Stimulated activated naive CD8-positive, alpha-beta T cell treated with anti-CD3 and anti-CD28 coated beads, Interleukin-15, Interleukin-2, amounts not matched to agents 100 ng/mL and 50 ng/mL, for 24 hours (primary cell): ENCODE measurements at regions not wholly inside any gene's neighbourhood (a gene's known extent, or its start where the extent isn't known, plus 50 kb on each side); places are given as distances from the start of the nearest gene placed in this dataset.

ENCODE experiments used
- H3K27ac Mint-ChIP-seq: one replicate; pipeline ENCODE4 v1.8.0; 2021; ENCODE audit warnings: mild to moderate bottlenecking, mixed read lengths
- H3K27me3 Mint-ChIP-seq: one replicate; pipeline ENCODE4 v1.8.0; 2021; ENCODE audit warnings: mixed read lengths
- H3K36me3 Mint-ChIP-seq: one replicate; pipeline ENCODE4 v1.8.0; 2021; ENCODE audit warnings: low read depth, mixed read lengths
- H3K4me1 Mint-ChIP-seq: one replicate; pipeline ENCODE4 v1.8.0; 2021; ENCODE audit warnings: low read depth, mixed read lengths
- H3K4me3 Mint-ChIP-seq: one replicate; pipeline ENCODE4 v1.8.0; 2021; ENCODE audit warnings: mild to moderate bottlenecking, mixed read lengths
- H3K9me3 Mint-ChIP-seq: one replicate; pipeline ENCODE4 v1.8.0; 2021; ENCODE audit warnings: mixed read lengths

DNA sequence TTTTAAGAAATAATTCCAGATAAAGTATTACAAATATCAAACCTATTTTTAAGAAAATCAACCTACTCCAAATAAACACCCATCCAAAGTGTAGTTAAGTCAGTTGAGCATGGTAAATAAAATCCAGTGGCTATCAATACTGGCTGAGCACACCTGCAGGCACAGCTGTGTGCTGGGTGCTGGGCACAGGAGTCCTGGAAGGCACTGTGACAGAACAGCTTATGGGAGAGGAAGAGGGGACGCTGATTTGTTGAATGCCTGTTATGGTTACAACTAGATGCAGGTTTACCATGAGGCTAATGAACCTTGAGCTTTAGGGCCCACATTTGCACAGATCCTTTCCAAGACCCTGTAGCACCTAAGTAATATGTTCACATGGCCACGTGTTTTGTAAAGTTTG is 202.7 kb downstream of the MTX2 start:
- peaks cover 37% of the 10 kb centered on the region for H3K4me1 Mint-ChIP-seq
- H3K27ac Mint-ChIP-seq, result no peak overlapping the region
- H3K36me3 Mint-ChIP-seq, result no peaks in the 10 kb centered on the region
- no peaks in the 10 kb centered on the region for H3K9me3 Mint-ChIP-seq
- peaks cover 16% of the 10 kb centered on the region for H3K27me3 Mint-ChIP-seq
- H3K4me3 Mint-ChIP-seq, result no peak overlapping the region

DNA sequence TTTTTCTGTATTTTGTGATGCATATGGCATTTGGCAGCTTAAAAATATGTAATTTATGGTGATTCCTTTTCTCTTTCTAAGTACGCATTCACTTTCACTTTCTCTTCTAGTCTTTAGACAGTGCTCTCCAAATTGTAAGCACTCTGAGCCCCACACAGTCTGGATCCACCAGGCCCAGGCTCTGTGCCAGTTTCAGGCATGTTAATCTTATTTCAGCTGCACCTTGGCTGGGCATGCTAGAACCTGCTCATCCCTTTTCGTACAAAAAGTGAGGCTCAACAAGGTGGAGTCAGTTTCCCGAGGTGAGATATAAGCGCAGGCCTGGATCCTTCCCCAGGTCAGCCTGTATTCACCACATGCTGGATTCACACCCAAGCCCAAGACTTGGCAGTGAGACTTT is 203.9 kb downstream of the MTX2 start:
- Mint-ChIP-seq H3K36me3 (no peaks in the 10 kb centered on the region), H3K27me3 (peaks cover 12% of the 10 kb centered on the region), H3K27ac (peak overlapping the region; percentile 19), H3K9me3 (no peaks in the 10 kb centered on the region), H3K4me1 (peaks cover 37% of the 10 kb centered on the region), H3K4me3 (peak overlapping the region; percentile 34)

DNA sequence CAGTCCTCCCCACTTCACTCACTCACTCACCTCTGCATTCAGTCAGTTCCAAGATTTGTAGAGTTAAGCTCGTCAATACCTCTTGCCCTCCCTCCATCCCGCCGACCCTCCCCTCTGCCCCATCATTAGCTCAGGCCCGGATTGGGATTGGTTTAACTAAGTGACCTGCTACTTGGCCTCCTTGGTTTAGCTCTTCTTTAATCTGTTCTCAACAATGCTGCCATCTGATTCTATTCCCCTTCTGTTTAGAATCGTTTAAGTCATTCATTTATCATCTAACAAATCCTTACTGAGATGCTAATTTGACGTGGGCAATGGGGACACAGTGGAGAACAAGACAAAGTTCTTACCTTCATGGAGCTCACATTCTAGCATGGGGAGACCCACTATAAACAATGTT is 204.6 kb downstream of the MTX2 start:
- Mint-ChIP-seq H3K4me1 (peaks cover 37% of the 10 kb centered on the region), H3K9me3 (no peaks in the 10 kb centered on the region), H3K36me3 (no peaks in the 10 kb centered on the region), H3K4me3 (no peak overlapping the region), H3K27ac (peak overlapping the region; percentile 12), H3K27me3 (peaks cover 6% of the 10 kb centered on the region)

DNA sequence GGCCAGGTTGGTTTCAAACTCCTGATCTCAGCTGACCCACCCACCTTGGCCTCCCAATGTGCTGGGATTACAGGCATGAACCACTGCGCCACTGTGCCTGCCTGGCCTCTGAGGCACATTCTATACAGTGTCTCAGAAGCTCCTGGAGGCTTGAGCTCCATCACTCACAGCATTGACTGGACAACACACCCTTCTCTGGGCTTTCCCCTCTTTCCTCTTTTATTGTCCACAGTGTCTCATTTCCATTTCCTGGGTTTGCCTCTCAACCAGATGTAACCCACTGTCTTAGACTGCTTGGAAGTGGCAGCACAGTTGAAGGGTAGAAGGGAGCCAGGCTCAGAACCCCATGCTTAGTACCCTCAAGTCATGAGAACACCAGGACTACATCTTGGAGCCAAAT is 208.1 kb downstream of the MTX2 start:
- H3K27ac Mint-ChIP-seq, result no peak overlapping the region
- peaks cover 17% of the 10 kb centered on the region for H3K4me1 Mint-ChIP-seq
- no peak overlapping the region for H3K4me3 Mint-ChIP-seq
- peaks cover 13% of the 10 kb centered on the region for H3K27me3 Mint-ChIP-seq
- no peaks in the 10 kb centered on the region for H3K36me3 Mint-ChIP-seq
- no peaks in the 10 kb centered on the region for H3K9me3 Mint-ChIP-seq

DNA sequence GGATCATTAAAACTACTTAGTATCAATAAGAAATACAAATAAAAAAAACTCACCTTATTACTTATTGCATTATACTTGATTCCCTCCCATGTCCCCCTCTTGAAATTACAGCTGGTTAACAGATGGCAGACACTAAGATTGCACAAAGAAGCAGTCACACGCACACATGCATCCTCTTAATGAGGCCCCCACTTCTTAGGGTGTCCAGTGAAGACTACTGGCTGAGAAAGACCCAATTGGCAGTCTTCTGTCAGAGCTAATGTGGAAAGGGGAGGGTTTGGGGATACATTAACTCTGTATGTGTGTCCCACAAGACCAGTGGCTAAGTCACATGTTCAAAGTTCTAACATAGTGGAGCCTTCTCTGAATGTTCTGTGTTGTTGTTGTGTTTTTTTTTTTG is 210.7 kb downstream of the MTX2 start:
- Mint-ChIP-seq H3K9me3 (no peaks in the 10 kb centered on the region), H3K27me3 (peaks cover 24% of the 10 kb centered on the region), H3K36me3 (no peaks in the 10 kb centered on the region), H3K4me1 (no peaks in the 10 kb centered on the region), H3K27ac (no peak overlapping the region), H3K4me3 (no peak overlapping the region)

DNA sequence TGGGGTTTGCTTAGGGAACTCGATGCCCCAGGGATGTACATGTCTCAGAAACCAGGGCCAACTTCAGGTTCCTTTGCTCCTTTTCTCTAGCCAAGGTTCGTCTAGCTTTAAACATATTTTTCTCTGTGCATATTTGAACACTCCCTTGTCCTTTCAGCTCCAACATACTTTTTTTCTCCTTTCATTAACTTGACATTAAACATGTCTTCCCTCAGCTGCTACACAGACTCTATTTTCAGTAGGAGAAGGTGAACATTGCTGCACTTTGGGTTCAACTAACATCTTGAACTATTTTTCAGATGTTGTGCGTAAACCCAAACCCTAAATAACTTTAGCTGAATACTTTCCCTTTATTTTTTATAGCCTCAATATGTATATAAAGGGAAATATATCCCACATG is 212.9 kb downstream of the MTX2 start:
- H3K36me3 Mint-ChIP-seq, result no peaks in the 10 kb centered on the region
- H3K9me3 Mint-ChIP-seq, result no peaks in the 10 kb centered on the region
- H3K4me1 Mint-ChIP-seq, result no peaks in the 10 kb centered on the region
- peaks cover 37% of the 10 kb centered on the region for H3K27me3 Mint-ChIP-seq
- no peak overlapping the region for H3K4me3 Mint-ChIP-seq
- no peak overlapping the region for H3K27ac Mint-ChIP-seq

DNA sequence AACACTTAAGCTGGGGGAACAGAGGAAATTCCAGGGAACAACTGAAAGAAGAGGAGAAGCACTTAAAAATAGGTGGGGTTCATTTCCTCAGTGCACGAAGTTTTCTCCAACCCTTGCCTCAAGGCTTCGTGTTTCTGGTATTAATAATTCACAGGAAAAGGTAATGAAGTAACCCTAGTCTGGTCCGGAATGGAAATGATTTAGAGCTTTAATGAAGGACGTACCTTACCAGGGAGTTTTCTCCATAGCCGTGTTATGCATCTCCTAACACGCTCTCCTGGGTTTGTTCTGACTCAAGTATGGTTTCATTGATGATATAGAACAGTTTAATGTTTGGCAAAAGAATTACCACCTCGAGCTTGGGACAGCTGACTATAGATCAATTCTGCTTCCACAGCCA is 214.2 kb downstream of the MTX2 start:
- no peak overlapping the region for H3K27ac Mint-ChIP-seq
- H3K27me3 Mint-ChIP-seq, result peaks cover 49% of the 10 kb centered on the region
- no peak overlapping the region for H3K4me3 Mint-ChIP-seq
- H3K9me3 Mint-ChIP-seq, result no peaks in the 10 kb centered on the region
- H3K4me1 Mint-ChIP-seq, result no peaks in the 10 kb centered on the region
- H3K36me3 Mint-ChIP-seq, result no peaks in the 10 kb centered on the region

DNA sequence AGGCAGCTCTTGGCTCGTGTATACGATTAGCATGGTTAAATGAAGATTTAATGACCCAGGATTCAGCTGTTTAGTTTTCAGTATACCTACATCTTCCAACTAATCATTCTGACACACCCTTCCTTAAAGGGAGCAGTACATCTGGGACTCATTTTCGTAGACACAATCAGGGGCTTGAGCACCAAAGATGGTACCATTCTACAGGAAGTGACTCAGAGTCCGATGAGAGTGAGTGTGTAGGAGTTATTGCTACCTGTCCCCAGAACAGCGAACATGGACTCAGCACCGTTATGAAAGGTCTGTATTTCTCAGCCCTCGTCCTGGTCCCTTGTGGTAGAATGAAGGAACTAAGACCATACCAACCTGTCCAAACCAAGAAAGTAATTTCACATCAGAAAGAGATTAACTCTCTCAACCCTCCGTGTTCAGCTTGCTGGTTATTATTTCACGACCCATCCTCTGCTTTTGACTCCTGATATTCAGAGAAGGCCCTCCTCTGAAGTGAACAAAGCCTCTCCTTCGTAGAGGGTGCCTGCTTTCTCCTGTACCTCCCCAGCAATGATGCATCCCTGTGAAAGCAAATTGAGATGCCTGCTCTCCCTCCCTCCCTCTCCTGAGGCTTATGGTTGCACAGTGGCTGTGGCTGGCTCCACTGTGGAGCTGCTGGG is 214.8 kb downstream of the MTX2 start:
- Mint-ChIP-seq H3K4me1 (no peaks in the 10 kb centered on the region), H3K9me3 (no peaks in the 10 kb centered on the region), H3K36me3 (no peaks in the 10 kb centered on the region), H3K27me3 (peaks cover 53% of the 10 kb centered on the region), H3K27ac (no peak overlapping the region), H3K4me3 (no peak overlapping the region)

DNA sequence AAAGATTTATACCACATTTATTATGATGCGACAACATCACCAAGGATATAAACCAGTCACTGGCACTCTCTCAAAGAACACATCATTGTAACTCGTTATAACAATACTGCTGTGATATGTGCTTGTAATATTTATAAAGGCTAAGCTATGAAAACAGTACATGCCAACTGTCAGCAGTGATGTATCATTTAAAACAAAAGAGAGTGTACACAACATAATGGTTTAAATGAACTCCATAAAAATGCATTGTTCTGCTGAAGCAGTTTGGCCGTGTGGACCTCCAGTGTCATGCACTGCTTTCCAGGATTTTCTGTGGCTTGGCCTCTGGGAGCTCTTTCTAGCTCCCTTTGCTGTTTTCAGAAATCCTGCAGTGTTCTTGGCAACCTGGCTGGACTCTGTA is 215.6 kb downstream of the MTX2 start:
- H3K27me3 Mint-ChIP-seq, result peaks cover 54% of the 10 kb centered on the region
- no peaks in the 10 kb centered on the region for H3K4me1 Mint-ChIP-seq
- H3K4me3 Mint-ChIP-seq, result no peak overlapping the region
- H3K9me3 Mint-ChIP-seq, result no peaks in the 10 kb centered on the region
- no peaks in the 10 kb centered on the region for H3K36me3 Mint-ChIP-seq
- H3K27ac Mint-ChIP-seq, result no peak overlapping the region

DNA sequence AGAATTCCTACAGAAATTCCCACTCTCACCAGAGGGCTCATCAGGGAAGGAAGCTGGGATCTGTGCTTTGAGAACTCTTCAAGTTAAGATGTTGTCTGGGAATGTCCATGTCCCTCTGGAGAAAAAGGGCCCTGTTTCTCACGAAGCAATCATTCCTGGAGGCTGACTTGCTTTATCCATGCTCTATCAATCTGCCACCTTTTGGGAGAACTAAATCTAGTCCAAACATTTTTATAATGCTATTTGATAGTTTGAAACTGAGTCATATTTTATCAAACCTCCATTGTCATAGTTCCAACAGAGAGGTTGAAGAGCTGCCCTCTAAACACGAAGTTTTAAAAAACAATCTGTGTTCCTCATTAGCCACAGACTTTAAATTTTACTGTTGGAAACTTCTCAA is 219.2 kb downstream of the MTX2 start:
- no peaks in the 10 kb centered on the region for H3K36me3 Mint-ChIP-seq
- H3K27ac Mint-ChIP-seq, result no peak overlapping the region
- peaks cover 21% of the 10 kb centered on the region for H3K4me1 Mint-ChIP-seq
- H3K4me3 Mint-ChIP-seq, result no peak overlapping the region
- no peaks in the 10 kb centered on the region for H3K9me3 Mint-ChIP-seq
- peaks cover 40% of the 10 kb centered on the region for H3K27me3 Mint-ChIP-seq

DNA sequence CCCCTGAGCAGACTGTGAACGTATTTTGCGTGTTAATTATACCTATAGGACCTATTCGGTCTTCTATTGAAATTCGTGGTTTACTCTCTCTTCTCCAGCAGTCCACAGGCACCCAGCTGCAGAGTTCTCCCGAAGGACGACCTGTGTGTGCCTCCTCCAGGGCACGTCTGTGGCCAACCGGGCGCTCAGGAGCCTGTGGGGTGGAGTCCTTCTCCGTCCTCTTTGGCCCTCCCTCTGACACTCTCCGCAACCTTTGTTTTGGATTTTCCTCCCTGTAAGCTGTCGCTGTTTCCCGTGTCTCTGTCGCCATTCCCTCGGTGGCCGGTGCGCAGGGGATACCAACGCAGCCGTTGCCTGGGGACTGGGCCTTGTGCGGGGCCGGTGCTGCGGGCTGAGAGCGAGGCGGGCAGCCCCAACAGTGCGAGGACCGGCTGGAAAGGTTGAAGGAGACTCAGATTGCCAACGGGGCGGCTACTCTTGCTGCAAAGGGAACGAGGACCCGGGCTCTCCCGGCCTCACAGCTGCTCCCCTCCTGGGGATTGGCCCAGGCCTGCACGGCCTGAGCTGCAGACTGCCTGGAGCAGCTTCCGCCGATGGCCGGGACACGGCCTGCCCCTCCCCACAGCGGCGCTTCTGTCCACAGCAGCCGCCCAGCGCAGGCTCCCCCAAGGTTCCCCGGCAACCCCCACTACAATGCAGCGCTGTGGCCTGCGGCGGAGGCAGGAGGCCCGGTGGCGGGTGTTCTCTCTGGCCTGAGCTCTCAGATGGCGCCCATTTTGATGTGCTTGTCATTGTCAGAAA is 221.0 kb downstream of the MTX2 start:
- no peaks in the 10 kb centered on the region for H3K9me3 Mint-ChIP-seq
- no peak overlapping the region for H3K4me3 Mint-ChIP-seq
- H3K4me1 Mint-ChIP-seq, result peaks cover 21% of the 10 kb centered on the region
- no peak overlapping the region for H3K27ac Mint-ChIP-seq
- peaks cover 51% of the 10 kb centered on the region for H3K27me3 Mint-ChIP-seq
- H3K36me3 Mint-ChIP-seq, result no peaks in the 10 kb centered on the region

DNA sequence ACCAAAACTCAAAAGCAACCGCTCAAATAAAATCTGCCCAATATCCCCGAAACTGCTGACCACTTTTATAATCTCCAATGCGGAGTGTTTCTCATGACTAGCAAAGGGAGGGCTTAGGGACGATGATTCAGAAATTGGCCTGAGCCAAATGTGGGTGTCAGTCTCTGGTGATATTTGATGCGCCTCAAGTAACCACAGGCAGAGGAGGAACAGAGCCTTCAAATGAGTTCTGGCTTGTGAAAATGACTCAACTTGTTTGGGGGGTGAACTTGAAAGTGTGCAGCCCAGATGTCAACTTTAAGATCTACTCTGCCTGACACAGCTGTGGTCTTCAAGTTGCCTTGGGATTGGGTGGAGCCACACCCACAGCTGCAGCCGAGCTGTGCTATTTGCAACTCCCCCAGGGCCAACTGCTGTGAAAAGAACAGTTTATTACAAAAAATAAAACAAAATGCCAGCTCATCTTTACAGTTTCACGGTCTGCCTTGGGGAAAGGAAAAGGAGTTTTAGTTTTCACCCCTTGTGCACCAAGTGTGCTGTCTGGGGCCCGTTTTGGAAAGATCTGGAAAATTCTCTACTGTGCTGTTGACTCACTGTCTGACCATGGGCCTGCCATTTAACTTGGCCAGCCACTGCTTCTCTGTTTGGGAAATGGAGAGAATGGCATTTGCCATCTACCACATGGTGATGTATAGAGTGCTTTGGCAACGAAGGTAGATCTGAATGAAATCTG is 222.1 kb downstream of the MTX2 start:
- peak overlapping the region; percentile 51 for H3K27ac Mint-ChIP-seq
- peaks cover 21% of the 10 kb centered on the region for H3K4me1 Mint-ChIP-seq
- peaks cover 52% of the 10 kb centered on the region for H3K27me3 Mint-ChIP-seq
- H3K4me3 Mint-ChIP-seq, result peak overlapping the region; percentile 27
- H3K9me3 Mint-ChIP-seq, result no peaks in the 10 kb centered on the region
- H3K36me3 Mint-ChIP-seq, result no peaks in the 10 kb centered on the region

DNA sequence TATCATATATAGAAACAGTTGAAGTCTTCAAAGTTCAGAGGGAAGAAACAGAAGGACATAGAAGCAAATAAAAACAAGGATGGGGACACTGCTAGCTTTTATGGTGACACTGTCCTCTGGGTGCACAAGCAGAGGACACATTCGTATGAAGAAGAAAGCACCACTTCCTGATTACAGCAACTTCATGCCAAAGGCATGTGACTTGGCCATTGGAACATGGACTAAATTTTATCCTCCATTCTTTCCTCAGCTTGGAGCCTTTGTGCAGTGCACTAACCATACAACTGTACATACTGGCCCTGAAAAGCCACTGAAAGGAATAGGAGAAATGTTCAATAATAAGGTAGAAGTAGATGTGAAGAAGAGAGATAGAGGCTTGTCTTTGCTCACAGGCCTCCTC is 223.3 kb downstream of the MTX2 start:
- H3K27me3 Mint-ChIP-seq, result peaks cover 41% of the 10 kb centered on the region
- no peaks in the 10 kb centered on the region for H3K36me3 Mint-ChIP-seq
- H3K27ac Mint-ChIP-seq, result no peak overlapping the region
- peaks cover 21% of the 10 kb centered on the region for H3K4me1 Mint-ChIP-seq
- H3K9me3 Mint-ChIP-seq, result no peaks in the 10 kb centered on the region
- no peak overlapping the region for H3K4me3 Mint-ChIP-seq

DNA sequence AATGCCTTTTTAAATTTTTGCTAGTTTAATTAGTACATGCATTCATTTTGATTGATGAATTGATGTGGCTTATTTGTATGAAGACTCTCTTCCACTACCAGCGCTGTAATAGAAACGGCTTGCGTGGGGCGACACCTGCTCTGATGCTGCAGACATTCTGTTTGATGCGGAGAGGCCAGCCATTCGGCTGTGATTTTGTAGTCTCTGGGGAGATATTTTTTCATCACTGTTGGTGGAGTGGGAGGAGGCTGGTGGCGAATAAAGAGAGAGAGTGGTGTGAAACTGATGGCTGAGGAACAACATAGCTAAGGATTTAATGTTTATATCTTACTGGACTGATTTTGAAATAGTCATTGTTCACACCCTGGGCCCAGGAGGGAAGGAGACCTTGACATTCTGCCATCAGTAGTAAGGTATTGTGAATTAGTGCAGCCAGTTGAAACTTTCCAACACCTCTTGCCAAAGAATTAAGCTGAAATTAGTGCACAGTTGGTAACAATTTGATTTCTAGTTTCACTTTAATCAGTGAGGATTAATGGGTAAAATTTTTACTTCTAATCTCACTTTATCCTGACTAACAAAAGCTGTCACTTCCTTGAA is 224.1 kb downstream of the MTX2 start:
- no peaks in the 10 kb centered on the region for H3K9me3 Mint-ChIP-seq
- H3K36me3 Mint-ChIP-seq, result no peaks in the 10 kb centered on the region
- H3K4me1 Mint-ChIP-seq, result peaks cover 21% of the 10 kb centered on the region
- H3K27ac Mint-ChIP-seq, result peak overlapping the region; percentile 42
- no peak overlapping the region for H3K4me3 Mint-ChIP-seq
- peaks cover 37% of the 10 kb centered on the region for H3K27me3 Mint-ChIP-seq

DNA sequence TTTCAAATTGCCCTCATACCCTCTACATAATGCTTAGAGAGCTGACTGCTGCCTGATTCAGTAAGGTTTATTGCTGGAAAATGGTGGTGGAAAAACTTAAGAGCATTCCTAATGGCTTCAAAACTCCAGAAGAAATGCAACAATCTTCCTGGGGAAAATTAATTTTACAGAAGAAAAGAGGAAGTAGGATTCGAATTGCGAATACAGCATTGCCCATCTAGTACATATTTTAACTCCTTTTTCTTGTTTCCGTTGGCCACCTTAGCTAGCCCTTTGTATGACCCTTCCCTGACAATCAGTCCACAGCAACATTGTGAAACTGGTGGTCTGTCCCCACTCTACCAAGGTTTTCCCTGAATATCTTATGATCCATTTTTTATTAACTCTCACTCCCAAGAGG is 224.7 kb downstream of the MTX2 start:
- no peaks in the 10 kb centered on the region for H3K36me3 Mint-ChIP-seq
- H3K27me3 Mint-ChIP-seq, result peaks cover 35% of the 10 kb centered on the region
- no peaks in the 10 kb centered on the region for H3K9me3 Mint-ChIP-seq
- peaks cover 21% of the 10 kb centered on the region for H3K4me1 Mint-ChIP-seq
- no peak overlapping the region for H3K4me3 Mint-ChIP-seq
- H3K27ac Mint-ChIP-seq, result no peak overlapping the region
